ENCODE measurements at regions not wholly inside any gene's neighbourhood (a gene's known extent, or its start where the extent isn't known, plus 50 kb on each side); places are given as distances from the start of the nearest gene placed in this dataset.
"Not testable (repeated sequence)": the region's sequence is repeated elsewhere in the genome, so short reads cannot be mapped to it uniquely, and the experiment has no call there.

DNA sequence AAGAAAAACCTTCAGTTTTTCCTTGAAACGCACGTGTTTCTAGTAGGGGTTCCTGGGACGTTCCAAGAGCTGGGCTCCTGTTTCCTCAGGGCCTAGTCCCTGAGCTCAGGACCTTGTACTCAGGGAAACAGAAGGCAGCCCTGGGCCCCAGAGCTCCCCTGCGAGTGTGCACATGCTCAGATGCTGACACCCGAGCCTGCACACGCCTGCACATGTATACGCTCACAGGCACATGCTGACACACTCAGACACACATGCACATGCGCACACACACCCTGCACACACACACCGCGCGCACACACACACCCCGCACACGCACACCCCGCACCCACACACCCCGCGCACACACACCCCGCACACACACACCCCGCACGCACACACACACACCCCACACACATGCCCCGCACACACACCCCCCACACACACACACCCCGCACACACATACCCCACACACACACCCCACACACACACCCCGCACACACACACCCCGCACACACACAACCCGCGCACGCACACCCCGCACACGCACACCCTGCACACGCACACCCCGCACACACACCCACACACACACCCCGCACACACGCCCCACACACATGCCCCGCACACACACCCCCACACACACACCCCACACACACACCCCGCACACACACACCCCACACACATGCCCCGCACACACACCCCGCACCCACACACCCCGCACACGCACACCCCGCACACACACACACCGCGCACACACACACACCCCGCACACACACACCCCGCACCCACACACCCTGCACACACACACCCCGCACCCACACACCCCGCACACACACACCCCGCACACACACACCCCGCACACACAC is 52.2 kb downstream of the CALML3 start:
- no peak overlapping the region for H3K4me3 ChIP-seq (ENCODE audit: extremely low read depth, insufficient read depth, low read length, poor library complexity, severe bottlenecking)
- H3K9me3 ChIP-seq (ENCODE audit: control insufficient read depth, low read length): no peaks in the 10 kb centered on the region
- H3K27ac ChIP-seq (ENCODE audit: low read depth, low read length, severe bottlenecking): no peak overlapping the region
- H3K4me1 ChIP-seq (ENCODE audit: control insufficient read depth, insufficient read depth, low read length, poor library complexity, severe bottlenecking): peaks cover 26% of the 10 kb centered on the region
- 65 to 82% methylated on average over 2 to 7 of the region's 47 CpGs for WGBS, 2 experiments (ENCODE audit: insufficient coverage in 2 of 2)
- no peaks in the 10 kb centered on the region for H3K36me3 ChIP-seq (ENCODE audit: control insufficient read depth, insufficient read depth, low read length)

DNA sequence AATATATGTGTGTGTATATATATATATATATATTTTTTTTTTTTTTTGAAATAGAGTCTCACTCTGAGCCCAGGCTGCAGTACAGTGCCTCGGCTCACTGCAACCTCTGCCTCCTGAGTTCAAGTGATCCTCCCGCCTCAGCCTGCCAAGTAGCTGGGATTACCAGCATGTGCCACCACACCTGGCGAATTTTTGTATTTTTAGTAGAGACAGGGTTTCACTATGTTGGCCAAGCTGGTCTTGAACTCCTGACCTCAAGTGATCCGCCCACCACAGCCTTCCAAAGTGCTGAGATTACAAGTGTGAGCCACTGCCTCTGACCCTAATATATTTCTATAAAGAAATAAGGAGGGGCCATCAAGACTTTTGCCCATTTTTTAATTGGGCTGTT is 55.3 kb downstream of the CALML3 start:
- not testable (repeated sequence) for H3K36me3 ChIP-seq (ENCODE audit: control insufficient read depth, insufficient read depth, low read length); H3K9me3 ChIP-seq (ENCODE audit: control insufficient read depth, low read length); H3K4me3 ChIP-seq (ENCODE audit: extremely low read depth, insufficient read depth, low read length, poor library complexity, severe bottlenecking); H3K27ac ChIP-seq (ENCODE audit: low read depth, low read length, severe bottlenecking)
- 72% methylated on average over 3 of the region's 4 CpGs; no CpG with 5 or more reads in 1 of the 2 experiments for WGBS, 2 experiments (ENCODE audit: insufficient coverage in 2 of 2)
- peaks cover 14% of the 10 kb centered on the region for H3K4me1 ChIP-seq (ENCODE audit: control insufficient read depth, insufficient read depth, low read length, poor library complexity, severe bottlenecking)

GRCh38 chr10:5581670-5582566 is 57.2 kb downstream of the CALML3 start:
- WGBS, 2 experiments (ENCODE audit: insufficient coverage in 2 of 2): 95 to 96% methylated on average over 9 to 10 of the region's 11 CpGs
- Histone ChIP-seq H3K27ac (ENCODE audit: low read depth, low read length, severe bottlenecking) (no peak overlapping the region), H3K9me3 (ENCODE audit: control insufficient read depth, low read length) (no peaks in the 10 kb centered on the region), H3K4me1 (ENCODE audit: control insufficient read depth, insufficient read depth, low read length, poor library complexity, severe bottlenecking) (peaks cover 18% of the 10 kb centered on the region), H3K4me3 (ENCODE audit: extremely low read depth, insufficient read depth, low read length, poor library complexity, severe bottlenecking) (no peak overlapping the region), H3K36me3 (ENCODE audit: control insufficient read depth, insufficient read depth, low read length) (no peaks in the 10 kb centered on the region)

- 74 to 86% methylated on average over 9 to 11 of the region's 12 CpGs for WGBS, 2 experiments (ENCODE audit: insufficient coverage in 2 of 2)
- Histone ChIP-seq H3K27ac (ENCODE audit: low read depth, low read length, severe bottlenecking) (no peak overlapping the region), H3K9me3 (ENCODE audit: control insufficient read depth, low read length) (no peaks in the 10 kb centered on the region), H3K4me3 (ENCODE audit: extremely low read depth, insufficient read depth, low read length, poor library complexity, severe bottlenecking) (no peak overlapping the region), H3K4me1 (ENCODE audit: control insufficient read depth, insufficient read depth, low read length, poor library complexity, severe bottlenecking) (peaks cover 26% of the 10 kb centered on the region), H3K36me3 (ENCODE audit: control insufficient read depth, insufficient read depth, low read length) (no peaks in the 10 kb centered on the region)
Measured at GRCh38 chr10:5582736-5583135, 58.0 kb downstream of the CALML3 start.

GRCh38 chr10:5583525-5584175 is 58.9 kb downstream of the CALML3 start:
- peaks cover 27% of the 10 kb centered on the region for H3K4me1 ChIP-seq (ENCODE audit: control insufficient read depth, insufficient read depth, low read length, poor library complexity, severe bottlenecking)
- no peak overlapping the region for H3K4me3 ChIP-seq (ENCODE audit: extremely low read depth, insufficient read depth, low read length, poor library complexity, severe bottlenecking)
- no peaks in the 10 kb centered on the region for H3K9me3 ChIP-seq (ENCODE audit: control insufficient read depth, low read length)
- H3K27ac ChIP-seq (ENCODE audit: low read depth, low read length, severe bottlenecking): no peak overlapping the region
- WGBS, 2 experiments (ENCODE audit: insufficient coverage in 2 of 2): 51 to 52% methylated on average over 15 to 17 of the region's 18 CpGs
- no peaks in the 10 kb centered on the region for H3K36me3 ChIP-seq (ENCODE audit: control insufficient read depth, insufficient read depth, low read length)

- Histone ChIP-seq H3K36me3 (ENCODE audit: control insufficient read depth, insufficient read depth, low read length) (no peaks in the 10 kb centered on the region), H3K4me3 (ENCODE audit: extremely low read depth, insufficient read depth, low read length, poor library complexity, severe bottlenecking) (no peak overlapping the region), H3K27ac (ENCODE audit: low read depth, low read length, severe bottlenecking) (peak overlapping the region; percentile 3), H3K9me3 (ENCODE audit: control insufficient read depth, low read length) (no peaks in the 10 kb centered on the region), H3K4me1 (ENCODE audit: control insufficient read depth, insufficient read depth, low read length, poor library complexity, severe bottlenecking) (peaks cover 35% of the 10 kb centered on the region)
- WGBS, 2 experiments (ENCODE audit: insufficient coverage in 2 of 2): 50 to 57% methylated on average over 5 to 6 of the region's 10 CpGs
Measured at GRCh38 chr10:5584895-5585516, 60.2 kb downstream of the CALML3 start.

DNA sequence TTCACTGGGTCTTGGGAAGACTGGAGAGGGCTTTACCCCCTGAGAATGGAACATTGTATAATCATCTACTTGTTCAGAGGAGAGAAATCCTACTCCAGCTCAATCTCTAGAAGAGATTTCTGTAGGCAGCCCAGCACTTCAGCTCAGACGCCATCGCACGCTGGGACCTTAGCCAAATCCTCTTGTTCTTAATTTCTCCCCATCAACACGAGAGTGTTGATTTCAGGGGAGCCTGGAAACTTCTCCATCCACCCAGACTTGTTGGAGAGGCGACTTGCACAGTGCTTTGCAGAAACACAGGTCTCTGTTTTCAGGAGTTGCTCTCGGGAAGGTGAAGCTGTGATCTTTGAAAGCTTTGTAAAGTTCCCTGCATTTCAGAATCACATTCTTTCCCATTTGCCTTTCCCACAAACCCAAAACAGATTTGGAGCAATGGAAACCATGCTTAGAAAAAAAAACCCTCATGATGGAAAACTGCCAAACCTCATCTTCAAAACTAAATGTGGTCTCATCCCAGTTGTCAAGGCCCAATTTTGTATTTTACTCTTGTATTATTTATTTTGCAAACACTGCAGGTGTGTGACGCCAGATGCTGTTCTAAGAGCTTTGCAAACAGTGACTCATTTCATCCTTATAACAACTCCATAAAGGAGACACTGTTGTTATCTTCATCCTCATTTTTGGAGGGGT is 60.9 kb downstream of the CALML3 start:
- Histone ChIP-seq H3K4me1 (ENCODE audit: control insufficient read depth, insufficient read depth, low read length, poor library complexity, severe bottlenecking) (peaks cover 42% of the 10 kb centered on the region), H3K27ac (ENCODE audit: low read depth, low read length, severe bottlenecking) (peak overlapping the region; percentile 3), H3K9me3 (ENCODE audit: control insufficient read depth, low read length) (no peaks in the 10 kb centered on the region), H3K36me3 (ENCODE audit: control insufficient read depth, insufficient read depth, low read length) (no peaks in the 10 kb centered on the region), H3K4me3 (ENCODE audit: extremely low read depth, insufficient read depth, low read length, poor library complexity, severe bottlenecking) (no peak overlapping the region)
- WGBS, 2 experiments (ENCODE audit: insufficient coverage in 2 of 2): 90 to 94% methylated on average over 5 to 6 of the region's 7 CpGs

GRCh38 chr10:5587151-5588079 is 62.7 kb downstream of the CALML3 start:
- no peaks in the 10 kb centered on the region for H3K9me3 ChIP-seq (ENCODE audit: control insufficient read depth, low read length)
- no peaks in the 10 kb centered on the region for H3K36me3 ChIP-seq (ENCODE audit: control insufficient read depth, insufficient read depth, low read length)
- H3K4me1 ChIP-seq (ENCODE audit: control insufficient read depth, insufficient read depth, low read length, poor library complexity, severe bottlenecking): peaks cover 48% of the 10 kb centered on the region
- H3K27ac ChIP-seq (ENCODE audit: low read depth, low read length, severe bottlenecking): no peak overlapping the region
- 76 to 85% methylated on average over 20 to 21 of the region's 25 CpGs for WGBS, 2 experiments (ENCODE audit: insufficient coverage in 2 of 2)
- H3K4me3 ChIP-seq (ENCODE audit: extremely low read depth, insufficient read depth, low read length, poor library complexity, severe bottlenecking): no peak overlapping the region

DNA sequence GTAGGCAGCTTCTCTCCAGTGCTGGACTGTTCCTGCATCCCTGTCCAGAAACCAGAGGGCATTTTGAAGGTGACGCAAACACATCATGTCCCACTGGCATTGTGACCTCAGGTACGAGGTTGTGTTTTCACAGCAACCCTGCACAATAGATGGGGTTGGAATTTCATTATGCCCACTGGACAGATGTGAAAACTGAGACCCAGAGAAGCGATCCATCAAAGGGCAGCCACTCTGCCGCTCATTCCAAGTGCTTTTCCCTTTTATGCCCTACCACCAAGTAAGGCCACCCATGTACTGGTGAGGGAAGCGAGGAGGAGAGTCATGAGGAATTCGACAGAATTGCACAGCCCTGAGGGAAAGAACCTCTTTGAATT is 63.3 kb downstream of the CALML3 start:
- WGBS, 2 experiments (ENCODE audit: insufficient coverage in 2 of 2): 88 to 97% methylated on average over 5 to 6 of the region's 6 CpGs

More for the DNA sequence above, 63.3 kb downstream of the CALML3 start:
- H3K9me3 ChIP-seq (ENCODE audit: control insufficient read depth, low read length): no peaks in the 10 kb centered on the region
- no peak overlapping the region for H3K27ac ChIP-seq (ENCODE audit: low read depth, low read length, severe bottlenecking)
- H3K4me1 ChIP-seq (ENCODE audit: control insufficient read depth, insufficient read depth, low read length, poor library complexity, severe bottlenecking): peaks cover 48% of the 10 kb centered on the region
- H3K36me3 ChIP-seq (ENCODE audit: control insufficient read depth, insufficient read depth, low read length): no peaks in the 10 kb centered on the region
- no peak overlapping the region for H3K4me3 ChIP-seq (ENCODE audit: extremely low read depth, insufficient read depth, low read length, poor library complexity, severe bottlenecking)

Measured in mesodermal cell (in vitro differentiated cells).